CD8-positive, alpha-beta memory T cell (primary cell): ENCODE measurements at regions not wholly inside any gene's neighbourhood (a gene's known extent, or its start where the extent isn't known, plus 50 kb on each side); places are given as distances from the start of the nearest gene placed in this dataset.

Source experiments
- CTCF ChIA-PET: fragments of 350-600 bp; sonication (Branson Sonifier 250); formaldehyde crosslinking; loops from one replicate; lab custom pipeline; 2021; ENCODE audit warnings: antibody characterized with exemption; lab: Charles Lee
- POLR2A ChIA-PET: fragments of 350-600 bp; sonication (Branson Sonifier 250); formaldehyde crosslinking; loops from one replicate; lab custom pipeline; 2021; ENCODE audit warnings: antibody characterized with exemption; lab: Charles Lee
- DNase-seq, 5 donors: peaks; one replicate each; pipeline versions ENCODE4 v3.0.0 to v3.0.0-alpha.2; 2020 to 2022; ENCODE audit warnings: mixed read lengths in 1 of 5
- H3K27ac ChIP-seq: one replicate; pipeline ENCODE4 v1.7.0; 2013; ENCODE audit warnings: low read depth, mild to moderate bottlenecking, low read length, moderate library complexity
- H3K27me3 ChIP-seq: 2 replicates; pipeline ENCODE4 v1.7.0; 2013; ENCODE audit warnings: low read length, mild to moderate bottlenecking; ENCODE audit not compliant: insufficient read depth, poor library complexity, severe bottlenecking
- H3K36me3 ChIP-seq: 2 replicates; pipeline ENCODE4 v1.7.0; 2013; ENCODE audit warnings: mild to moderate bottlenecking, low read length, moderate library complexity; ENCODE audit not compliant: insufficient read depth
- H3K4me1 ChIP-seq: 2 replicates; pipeline ENCODE4 v1.7.0; 2013; ENCODE audit warnings: mild to moderate bottlenecking, low read length, moderate library complexity; ENCODE audit not compliant: insufficient read depth
- H3K4me3 ChIP-seq: 2 replicates; pipeline ENCODE4 v1.7.0; 2013; ENCODE audit warnings: mild to moderate bottlenecking, low read length
- H3K9me3 ChIP-seq: 2 replicates; pipeline ENCODE4 v1.7.0; 2013; ENCODE audit warnings: mild to moderate bottlenecking, low read length
- H3K27ac Mint-ChIP-seq, 8 donors: one replicate each; pipeline ENCODE4 v1.8.0; 2020 to 2021; ENCODE audit warnings: mixed read lengths in 8 of 8, mild to moderate bottlenecking in 6 of 8, inconsistent platforms in 3 of 8, moderate library complexity in 3 of 8
- H3K27me3 Mint-ChIP-seq, 2 donors: one replicate each; pipeline ENCODE4 v1.8.0; 2020 to 2021; ENCODE audit warnings: mixed read lengths in 2 of 2, mild to moderate bottlenecking in 1 of 2, moderate library complexity in 1 of 2
- H3K36me3 Mint-ChIP-seq, 3 donors: one replicate each; pipeline ENCODE4 v1.8.0; 2020 to 2021; ENCODE audit warnings: mixed read lengths in 3 of 3, inconsistent platforms in 1 of 3, mild to moderate bottlenecking in 1 of 3
- H3K4me1 Mint-ChIP-seq, 3 donors: one replicate each; pipeline ENCODE4 v1.8.0; 2020 to 2021; ENCODE audit warnings: mixed read lengths in 3 of 3, inconsistent platforms in 1 of 3, mild to moderate bottlenecking in 1 of 3
- H3K4me3 Mint-ChIP-seq, 7 donors: one replicate each; pipeline ENCODE4 v1.8.0; 2020 to 2021; ENCODE audit warnings: mixed read lengths in 7 of 7, mild to moderate bottlenecking in 6 of 7, moderate library complexity in 4 of 7, inconsistent platforms in 2 of 7
- H3K9me3 Mint-ChIP-seq, 5 donors: one replicate each; pipeline ENCODE4 v1.8.0; 2020 to 2022; ENCODE audit warnings: mixed read lengths in 5 of 5, mild to moderate bottlenecking in 3 of 5, moderate library complexity in 2 of 5, inconsistent platforms in 1 of 5

DNA sequence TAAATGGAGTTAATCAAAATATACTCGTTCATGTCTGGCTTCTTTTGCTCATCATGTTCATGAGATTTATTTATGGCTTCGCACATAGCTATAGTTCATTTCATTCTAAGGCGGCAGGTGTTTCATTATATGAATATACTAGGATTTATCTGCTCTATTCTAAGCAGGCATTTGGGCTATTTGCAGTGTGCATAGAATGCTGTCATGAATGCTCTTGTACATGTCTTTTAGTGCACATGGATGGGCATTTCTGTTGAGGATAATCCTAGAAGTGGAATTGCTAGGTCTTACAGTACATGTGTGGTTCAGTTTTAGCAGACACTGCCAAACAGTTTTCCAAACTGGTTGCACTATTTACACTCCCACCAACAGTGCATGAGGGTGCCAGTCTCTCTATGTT lies 285.3 kb upstream of the ADRA1B start:
- Histone ChIP-seq H3K4me3 (no peak overlapping the region), H3K4me1 (no peaks in the 10 kb centered on the region), H3K27me3 (no peaks in the 10 kb centered on the region), H3K27ac (no peak overlapping the region), H3K9me3 (no peaks in the 10 kb centered on the region), H3K36me3 (no peaks in the 10 kb centered on the region)
- ChIA-PET POLR2A (interaction anchor here (0.7 kb wide), 1 partner anchor 35 kb away, joined by 12 read pairs; no protein-coding TSS in a partner anchor), CTCF (no interaction called here)
- H3K4me1 Mint-ChIP-seq = no peaks in the 10 kb centered on the region
- DNase-seq = no peak
- H3K36me3 Mint-ChIP-seq = peaks cover 0 to 5% (median 0%) of the 10 kb centered on the region in 3 donors
- no peak overlapping the region for H3K27ac Mint-ChIP-seq
- no peak overlapping the region for H3K4me3 Mint-ChIP-seq
- peaks cover 6 to 28% of the 10 kb centered on the region in 2 donors for H3K27me3 Mint-ChIP-seq
- H3K9me3 Mint-ChIP-seq = no peaks in the 10 kb centered on the region

DNA sequence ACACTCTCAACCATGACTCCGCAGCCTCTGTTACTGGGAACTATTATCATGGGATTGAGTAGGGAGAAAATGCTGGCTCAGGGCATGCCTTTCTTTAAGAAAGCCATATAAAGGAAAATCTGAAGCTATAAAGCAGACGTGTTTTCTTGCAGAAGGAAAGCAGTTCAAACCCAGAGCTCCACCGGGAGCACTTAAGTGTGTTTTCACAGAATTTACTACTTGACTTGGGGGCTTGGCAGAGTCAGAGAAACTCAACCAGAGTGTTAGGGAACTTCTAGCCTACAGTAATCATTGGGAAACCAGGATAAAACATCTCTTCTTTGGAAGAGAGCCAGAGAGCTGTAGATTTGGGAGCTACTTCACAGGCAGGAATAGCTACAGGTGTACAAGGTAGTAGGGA lies 283.4 kb upstream of the ADRA1B start:
- Mint-ChIP-seq H3K4me3 (no peak overlapping the region), H3K27ac (no peak overlapping the region), H3K4me1 (no peaks in the 10 kb centered on the region), H3K36me3 (peaks cover 0 to 5% (median 0%) of the 10 kb centered on the region in 3 donors), H3K27me3 (peaks cover 4 to 28% of the 10 kb centered on the region in 2 donors), H3K9me3 (peaks cover 0 to 12% (median 2%) of the 10 kb centered on the region in 5 donors)
- no peaks in the 10 kb centered on the region for H3K36me3 ChIP-seq
- no peaks in the 10 kb centered on the region for H3K4me1 ChIP-seq
- ChIA-PET POLR2A (no interaction called here), CTCF (no interaction called here)
- H3K4me3 ChIP-seq = no peak overlapping the region
- no peak for DNase-seq
- H3K27ac ChIP-seq = no peak overlapping the region
- no peaks in the 10 kb centered on the region for H3K9me3 ChIP-seq
- no peaks in the 10 kb centered on the region for H3K27me3 ChIP-seq

DNA sequence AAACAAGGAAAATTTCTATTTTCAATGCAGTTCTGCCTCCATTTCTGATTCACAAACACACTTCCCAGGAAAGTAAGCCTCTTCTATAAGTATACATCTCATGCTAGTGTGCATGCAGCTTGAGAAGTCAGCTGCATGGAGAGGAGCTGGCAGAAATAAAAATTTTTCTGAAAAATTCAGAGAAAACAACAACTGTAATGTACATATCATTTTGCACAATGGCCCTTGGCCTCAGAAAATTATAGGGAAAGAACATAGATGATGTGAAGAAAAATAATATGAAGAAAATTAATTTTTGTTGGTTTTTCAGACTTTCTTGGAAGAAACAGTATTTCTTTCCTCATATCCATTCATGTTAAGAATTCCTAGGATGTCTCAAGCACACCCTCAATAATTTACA lies 277.8 kb upstream of the ADRA1B start:
- H3K36me3 ChIP-seq = no peaks in the 10 kb centered on the region
- CTCF ChIA-PET = no interaction called here
- no peak overlapping the region for H3K4me3 ChIP-seq
- Mint-ChIP-seq H3K36me3 (peaks cover 0 to 5% (median 0%) of the 10 kb centered on the region in 3 donors), H3K27ac (no peak overlapping the region), H3K4me1 (no peaks in the 10 kb centered on the region), H3K9me3 (peaks cover 0 to 12% (median 2%) of the 10 kb centered on the region in 5 donors), H3K4me3 (no peak overlapping the region), H3K27me3 (peaks cover 12 to 15% of the 10 kb centered on the region in 2 donors)
- no peak overlapping the region for H3K27ac ChIP-seq
- no peaks in the 10 kb centered on the region for H3K9me3 ChIP-seq
- POLR2A ChIA-PET = no interaction called here
- DNase-seq = no peak
- H3K27me3 ChIP-seq = no peaks in the 10 kb centered on the region
- no peaks in the 10 kb centered on the region for H3K4me1 ChIP-seq

DNA sequence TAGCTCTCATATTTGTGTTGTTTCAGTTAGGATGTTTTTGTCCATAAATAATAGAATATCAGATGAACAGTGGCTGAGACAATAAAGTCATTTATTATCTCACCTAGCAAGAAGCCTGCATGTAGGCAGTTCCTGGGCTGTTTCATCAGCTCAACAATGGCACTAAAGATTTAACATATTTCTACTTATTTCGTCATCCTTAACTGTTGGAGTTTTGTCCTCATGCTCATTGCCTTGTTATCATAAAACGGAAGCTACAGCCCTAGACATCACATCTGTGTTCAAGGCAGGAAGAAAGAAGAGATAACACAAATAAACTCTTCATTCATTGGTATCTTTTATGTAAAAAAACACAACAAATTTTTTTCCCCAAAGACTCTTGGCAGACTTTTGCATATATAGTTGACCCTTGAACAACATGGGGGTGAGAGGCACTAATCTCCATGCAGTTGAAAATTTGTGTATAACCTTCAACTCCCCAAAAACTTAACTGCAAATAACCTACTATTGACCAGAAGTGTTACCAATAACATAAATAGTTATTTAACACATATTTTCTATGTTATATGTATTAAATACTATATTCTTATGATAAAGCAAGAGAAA lies 277.2 kb upstream of the ADRA1B start:
- Histone ChIP-seq H3K36me3 (no peaks in the 10 kb centered on the region), H3K9me3 (no peaks in the 10 kb centered on the region), H3K4me3 (no peak overlapping the region), H3K27ac (no peak overlapping the region), H3K4me1 (no peaks in the 10 kb centered on the region), H3K27me3 (no peaks in the 10 kb centered on the region)
- ChIA-PET POLR2A (no interaction called here), CTCF (no interaction called here)
- no peak for DNase-seq
- H3K9me3 Mint-ChIP-seq = peaks cover 0 to 12% (median 2%) of the 10 kb centered on the region in 5 donors
- peaks cover 0 to 5% (median 0%) of the 10 kb centered on the region in 3 donors for H3K36me3 Mint-ChIP-seq
- no peak overlapping the region for H3K4me3 Mint-ChIP-seq
- H3K4me1 Mint-ChIP-seq = no peaks in the 10 kb centered on the region
- no peak overlapping the region for H3K27ac Mint-ChIP-seq
- H3K27me3 Mint-ChIP-seq = peaks cover 12% of the 10 kb centered on the region in 2 donors

DNA sequence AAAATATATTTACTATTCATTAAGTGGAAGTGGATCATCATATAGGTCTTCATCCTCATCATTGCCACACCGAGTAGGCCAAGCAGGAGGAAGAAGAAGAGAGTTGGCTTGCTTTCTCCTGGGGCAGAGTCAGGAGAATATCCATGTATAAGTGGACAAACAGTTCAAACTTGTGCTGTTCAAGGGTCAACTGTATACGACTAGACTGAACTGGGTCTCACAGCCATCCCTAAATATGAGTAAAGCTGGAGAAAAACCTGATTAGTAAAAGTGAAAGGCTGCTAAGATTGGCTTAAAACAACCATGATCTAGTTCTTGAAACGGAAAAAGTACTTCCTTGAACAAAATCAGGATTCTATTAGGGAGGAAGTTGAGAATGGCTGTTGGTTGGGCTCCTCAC lies 276.7 kb upstream of the ADRA1B start:
- H3K27ac ChIP-seq = no peak overlapping the region
- CTCF ChIA-PET = no interaction called here
- Mint-ChIP-seq H3K9me3 (peaks cover 0 to 12% (median 2%) of the 10 kb centered on the region in 5 donors), H3K27me3 (peaks cover 12% of the 10 kb centered on the region in 2 donors), H3K27ac (no peak overlapping the region), H3K36me3 (peaks cover 0 to 5% (median 0%) of the 10 kb centered on the region in 3 donors), H3K4me3 (no peak overlapping the region), H3K4me1 (no peaks in the 10 kb centered on the region)
- POLR2A ChIA-PET = no interaction called here
- no peaks in the 10 kb centered on the region for H3K9me3 ChIP-seq
- H3K4me3 ChIP-seq = no peak overlapping the region
- no peak for DNase-seq
- no peaks in the 10 kb centered on the region for H3K36me3 ChIP-seq
- no peaks in the 10 kb centered on the region for H3K27me3 ChIP-seq
- no peaks in the 10 kb centered on the region for H3K4me1 ChIP-seq

DNA sequence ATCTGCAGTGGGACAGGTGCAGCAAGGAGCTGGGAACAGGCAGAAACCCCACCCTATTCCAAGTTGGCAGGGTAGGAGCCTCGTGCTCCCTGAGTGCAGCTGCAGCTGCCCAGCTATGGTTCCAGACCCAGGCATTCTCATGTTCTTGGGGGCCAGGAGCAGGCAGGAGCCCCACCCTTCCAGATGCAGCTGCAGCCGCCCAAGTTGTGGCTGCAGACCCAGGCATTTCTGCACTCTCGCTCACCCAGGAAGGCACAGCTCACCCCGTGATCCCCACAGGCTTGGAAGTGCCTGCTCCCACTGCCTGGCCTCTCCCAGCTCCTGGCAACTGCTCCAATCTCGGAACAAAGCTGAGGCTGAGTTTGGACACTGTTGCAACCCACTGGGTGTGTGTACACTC lies 275.8 kb upstream of the ADRA1B start:
- Histone ChIP-seq H3K4me1 (no peaks in the 10 kb centered on the region), H3K36me3 (no peaks in the 10 kb centered on the region), H3K27me3 (no peaks in the 10 kb centered on the region), H3K27ac (no peak overlapping the region), H3K4me3 (no peak overlapping the region), H3K9me3 (no peaks in the 10 kb centered on the region)
- Mint-ChIP-seq H3K27ac (no peak overlapping the region), H3K27me3 (peaks cover 8 to 11% of the 10 kb centered on the region in 2 donors), H3K4me1 (no peaks in the 10 kb centered on the region), H3K36me3 (peaks cover 0 to 1% (median 0%) of the 10 kb centered on the region in 3 donors), H3K9me3 (peaks cover 0 to 12% (median 2%) of the 10 kb centered on the region in 5 donors), H3K4me3 (no peak overlapping the region)
- POLR2A ChIA-PET = no interaction called here
- DNase-seq = no peak
- CTCF ChIA-PET = no interaction called here

DNA sequence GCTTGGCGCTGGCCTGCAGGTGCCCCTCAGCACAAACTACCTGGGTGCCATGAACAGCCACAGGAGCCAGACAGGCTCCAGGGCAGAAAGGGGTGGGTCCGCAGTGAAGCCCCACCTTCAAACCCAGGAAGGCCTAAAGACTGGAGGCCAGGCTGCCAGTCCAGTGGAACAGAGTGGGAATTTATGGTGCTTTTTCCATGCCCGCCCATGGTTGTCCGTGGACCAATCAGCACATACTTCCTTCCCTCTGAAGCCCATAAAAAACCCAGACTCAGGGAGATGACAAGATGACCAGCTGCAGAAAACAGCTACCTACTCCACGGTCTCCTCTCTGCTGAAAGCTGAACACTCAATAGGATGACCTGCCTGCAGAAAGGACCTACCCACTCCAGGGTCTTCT lies 275.4 kb upstream of the ADRA1B start:
- H3K4me1 ChIP-seq = no peaks in the 10 kb centered on the region
- DNase-seq = no peak
- Mint-ChIP-seq H3K4me1 (no peaks in the 10 kb centered on the region), H3K4me3 (no peak overlapping the region), H3K27me3 (peaks cover 6 to 7% of the 10 kb centered on the region in 2 donors), H3K9me3 (peaks cover 0 to 12% (median 2%) of the 10 kb centered on the region in 5 donors), H3K27ac (no peak overlapping the region), H3K36me3 (no peaks in the 10 kb centered on the region)
- no peaks in the 10 kb centered on the region for H3K9me3 ChIP-seq
- CTCF ChIA-PET = no interaction called here
- H3K27ac ChIP-seq = no peak overlapping the region
- H3K36me3 ChIP-seq = no peaks in the 10 kb centered on the region
- H3K4me3 ChIP-seq = no peak overlapping the region
- POLR2A ChIA-PET = no interaction called here
- no peaks in the 10 kb centered on the region for H3K27me3 ChIP-seq

DNA sequence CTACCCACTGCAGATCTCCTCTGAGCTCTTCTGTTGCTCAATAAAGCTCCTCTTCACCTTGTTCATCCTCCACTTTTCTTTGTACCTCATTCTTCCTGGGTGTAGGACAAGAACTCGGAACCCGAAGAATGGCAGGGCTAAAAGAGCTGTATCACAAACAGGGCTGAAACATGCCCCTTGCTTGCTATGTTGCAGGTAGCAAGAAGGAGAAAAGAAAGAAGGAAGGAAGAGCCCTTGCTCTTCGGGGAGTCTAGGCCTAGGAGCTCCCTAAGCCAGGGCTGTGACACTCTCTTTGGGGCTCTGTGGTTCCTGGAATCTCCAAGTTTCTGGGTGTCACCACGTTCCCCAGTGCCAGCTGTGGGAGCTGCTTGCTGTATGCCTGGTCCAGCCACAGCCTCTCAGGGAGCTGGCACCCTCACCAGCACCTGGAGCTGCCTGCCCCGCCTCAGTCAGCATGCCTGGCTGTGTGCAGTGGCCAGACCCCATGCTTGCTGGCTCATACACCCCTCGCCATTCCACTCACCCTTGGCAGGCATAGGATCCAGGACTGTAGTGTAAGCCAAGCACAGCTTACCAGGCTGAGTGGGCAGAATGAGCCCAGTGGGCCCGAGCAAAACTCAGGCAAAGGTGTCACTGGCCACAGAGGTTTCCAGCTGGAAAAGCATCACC lies 274.8 kb upstream of the ADRA1B start:
- Mint-ChIP-seq H3K4me1 (no peaks in the 10 kb centered on the region), H3K4me3 (no peak overlapping the region), H3K27me3 (peaks cover 6 to 7% of the 10 kb centered on the region in 2 donors), H3K9me3 (peaks cover 0 to 11% (median 2%) of the 10 kb centered on the region in 5 donors), H3K36me3 (no peaks in the 10 kb centered on the region), H3K27ac (no peak overlapping the region)
- Histone ChIP-seq H3K4me3 (no peak overlapping the region), H3K27me3 (no peaks in the 10 kb centered on the region), H3K9me3 (no peaks in the 10 kb centered on the region), H3K27ac (no peak overlapping the region), H3K36me3 (no peaks in the 10 kb centered on the region), H3K4me1 (no peaks in the 10 kb centered on the region)
- POLR2A ChIA-PET = no interaction called here
- DNase-seq = no peak
- CTCF ChIA-PET = no interaction called here
